Epithelial cell of prostate (primary cell): ENCODE measurements at regions not wholly inside any gene's neighbourhood (a gene's known extent, or its start where the extent isn't known, plus 50 kb on each side); places are given as distances from the start of the nearest gene placed in this dataset.
A peak's percentile ranks its signal among the peaks of the same experiment; 100 is the strongest.
"Not testable (repeated sequence)": the region's sequence is repeated elsewhere in the genome, so short reads cannot be mapped to it uniquely, and the experiment has no call there.

Source experiments
- DNase-seq: peaks from one replicate; pipeline ENCODE4 v3.0.0-alpha.2; 2011; ENCODE audit warnings: low read depth, low spot score
- H3K27ac ChIP-seq: fragments of 450-650 bp; 2 replicates; pipeline ENCODE4 v1.5.1; 2017; ENCODE audit warnings: mild to moderate bottlenecking

GRCh38 chr13:89474432-89474831, 1803.3 kb downstream of the SLITRK5 start:
- H3K27ac ChIP-seq, result no peak overlapping the region
- no peak for DNase-seq

- H3K27ac ChIP-seq, result no peak overlapping the region
- DNase-seq, result no peak
Measured at GRCh38 chr13:89486065-89486464, 1814.9 kb downstream of the SLITRK5 start.

- no peak overlapping the region for H3K27ac ChIP-seq
- no peak for DNase-seq
Measured at GRCh38 chr13:89486709-89487108, 1815.5 kb downstream of the SLITRK5 start.

- no peak for DNase-seq
- no peak overlapping the region for H3K27ac ChIP-seq
Measured at GRCh38 chr13:89490661-89491060, 1819.5 kb downstream of the SLITRK5 start.

DNA sequence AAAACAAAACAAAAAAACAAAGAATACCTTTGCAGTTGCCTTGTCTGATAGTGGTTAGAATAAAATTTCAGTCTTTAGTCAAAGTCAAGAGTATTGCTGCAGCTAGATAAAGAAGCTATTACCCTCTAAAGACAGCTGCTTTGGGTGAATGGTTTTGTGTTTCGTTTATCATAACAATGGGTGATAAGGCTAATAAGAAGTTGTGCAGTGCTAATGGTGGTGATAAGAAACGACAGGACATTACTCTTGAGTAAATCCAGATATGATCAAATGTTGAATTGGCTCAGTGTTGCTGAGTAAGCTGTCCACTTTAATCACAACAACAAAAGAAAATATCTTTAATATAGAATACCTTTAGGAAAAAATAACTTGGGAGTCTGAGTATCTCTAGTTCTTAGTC, 1825.3 kb downstream of the SLITRK5 start:
- H3K27ac ChIP-seq, result no peak overlapping the region
- no peak for DNase-seq

GRCh38 chr13:89497658-89498057, 1826.5 kb downstream of the SLITRK5 start:
- no peak for DNase-seq
- no peak overlapping the region for H3K27ac ChIP-seq

GRCh38 chr13:89502286-89502685, 1831.1 kb downstream of the SLITRK5 start:
- H3K27ac ChIP-seq, result no peak overlapping the region
- DNase-seq, result no peak

- peak; percentile 43 for DNase-seq
- peak overlapping the region; percentile 60 for H3K27ac ChIP-seq
Measured at GRCh38 chr13:89514534-89515312, 1832.8 kb upstream of the MIR17HG start.

GRCh38 chr13:89515948-89516347, 1831.5 kb upstream of the MIR17HG start:
- no peak for DNase-seq
- no peak overlapping the region for H3K27ac ChIP-seq

DNA sequence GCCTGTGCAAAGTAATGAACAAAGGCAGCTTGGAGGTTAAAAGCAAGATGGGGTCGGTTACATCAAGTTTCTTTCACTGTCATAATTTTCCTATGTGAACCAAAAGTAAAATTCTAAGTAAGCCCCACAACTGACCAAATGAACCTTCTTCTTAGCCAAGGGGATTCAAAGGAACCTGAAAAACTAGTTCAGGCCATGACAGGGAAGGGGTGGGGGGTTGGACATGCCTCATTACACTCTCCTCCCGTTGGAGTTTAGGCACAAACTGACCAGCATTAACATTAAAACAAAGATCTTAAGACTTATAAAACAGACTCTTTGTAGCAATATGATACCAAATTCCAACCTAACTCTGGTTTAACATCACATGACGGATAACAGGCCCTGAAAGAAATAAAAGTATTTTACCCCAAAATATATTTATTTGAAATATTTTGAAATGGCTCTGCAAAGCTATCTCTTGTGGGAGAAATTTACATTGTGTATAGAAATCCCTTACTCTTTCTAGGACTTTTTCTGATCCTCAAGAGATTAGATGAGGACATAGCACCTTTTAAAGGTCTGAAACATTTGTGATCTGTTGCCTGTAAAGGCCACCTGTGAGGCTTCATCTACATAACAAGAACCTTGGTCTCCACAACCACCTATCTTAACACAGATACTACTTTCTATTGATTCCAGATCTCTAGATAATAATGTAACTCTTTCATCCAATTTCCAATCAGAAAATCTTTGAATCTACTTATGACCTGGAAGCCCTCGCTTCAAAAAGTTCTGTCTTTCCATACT, 1829.0 kb upstream of the MIR17HG start:
- no peak overlapping the region for H3K27ac ChIP-seq
- no peak for DNase-seq

DNA sequence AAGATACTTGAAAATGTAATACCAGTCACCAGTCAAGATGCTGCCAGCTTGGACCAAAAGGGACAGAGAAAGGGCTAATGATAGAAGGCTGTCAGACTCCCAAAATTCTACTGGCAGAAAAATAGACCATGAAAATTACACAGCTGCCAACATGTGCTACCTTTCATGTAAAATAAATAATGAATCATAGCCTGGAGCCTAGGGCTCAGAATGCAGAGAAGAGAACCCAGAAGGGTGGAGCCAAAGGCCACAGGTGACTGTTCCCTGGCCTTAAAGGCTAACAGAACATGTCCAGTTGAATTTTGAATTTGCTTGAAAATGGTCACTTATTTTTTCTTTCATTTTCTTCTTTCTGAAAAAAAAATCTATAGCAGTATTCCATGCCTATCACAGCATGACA, 1827.0 kb upstream of the MIR17HG start:
- no peak overlapping the region for H3K27ac ChIP-seq
- peak; percentile 6 for DNase-seq

GRCh38 chr13:89521672-89522071, 1825.8 kb upstream of the MIR17HG start:
- DNase-seq, result not testable (repeated sequence)

DNA sequence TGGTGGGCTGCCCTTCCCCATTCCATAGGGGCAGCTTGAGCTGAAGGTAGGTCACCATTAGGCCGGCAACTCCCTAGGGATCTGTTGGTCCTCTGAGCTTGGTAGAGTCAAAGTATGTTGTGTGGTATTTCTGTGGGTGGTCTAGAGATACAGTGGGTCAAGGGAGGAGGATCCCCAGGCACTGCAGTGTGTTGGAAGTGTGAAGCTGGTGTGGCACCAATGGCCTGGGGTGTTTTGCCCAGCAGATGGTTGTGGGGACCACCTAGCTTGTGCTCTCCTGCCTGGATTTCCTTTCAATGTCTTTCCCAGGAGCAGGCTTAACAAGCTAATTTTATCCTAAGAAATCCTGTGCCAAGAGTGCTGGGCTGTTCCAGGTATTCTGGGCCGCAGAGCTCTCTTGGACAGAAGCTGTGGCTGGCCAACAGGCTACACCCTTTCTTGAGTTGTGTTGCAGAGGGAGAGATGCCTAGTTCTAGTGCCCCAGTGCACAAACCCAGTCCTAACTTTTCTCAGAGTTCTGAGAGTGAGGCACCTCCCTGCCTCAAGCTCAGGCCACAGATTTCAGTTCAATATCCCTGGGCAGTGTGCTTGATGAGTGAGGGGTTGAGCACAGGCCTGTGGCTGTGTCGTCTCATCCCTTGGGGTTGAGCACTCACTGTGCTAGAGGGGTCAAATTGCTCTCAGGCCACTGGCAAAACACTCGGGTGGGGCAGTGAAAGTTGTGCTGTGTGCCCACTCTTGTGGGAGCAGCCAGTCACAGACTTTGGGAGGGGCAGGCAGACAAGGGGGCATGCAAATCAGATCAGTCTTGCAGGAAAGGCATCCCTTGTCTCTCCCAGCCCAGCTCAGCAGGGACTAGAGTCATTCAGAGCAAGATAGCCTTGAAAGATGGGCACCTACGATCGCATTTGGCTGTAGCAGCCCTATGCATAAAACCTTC, 1806.1 kb upstream of the MIR17HG start:
- H3K27ac ChIP-seq, result no peak overlapping the region
- DNase-seq, result no peak

More at GRCh38 chr13:89521672-89522071, 1825.8 kb upstream of the MIR17HG start:
- not testable (repeated sequence) for H3K27ac ChIP-seq

DNA sequence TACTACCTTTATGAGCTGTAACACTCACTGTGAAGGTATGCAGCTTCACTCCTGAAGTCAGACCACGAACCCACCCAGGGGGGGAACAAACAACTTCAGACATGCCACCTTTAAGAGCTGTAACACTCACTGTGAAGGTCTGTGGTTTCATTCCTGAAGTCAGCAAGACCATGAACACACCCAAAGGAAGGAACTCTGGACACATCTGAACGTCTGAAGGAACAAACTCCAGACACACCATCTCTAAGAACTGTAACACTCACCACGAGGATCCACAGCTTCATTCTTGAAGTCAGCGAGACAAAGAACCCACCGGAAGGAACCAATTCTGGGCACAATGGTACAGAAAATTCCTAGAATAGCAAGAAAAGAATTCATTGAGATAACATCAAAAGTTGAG, 1796.5 kb upstream of the MIR17HG start:
- peak; percentile 76 for DNase-seq
- peak overlapping the region; percentile 50 for H3K27ac ChIP-seq

DNA sequence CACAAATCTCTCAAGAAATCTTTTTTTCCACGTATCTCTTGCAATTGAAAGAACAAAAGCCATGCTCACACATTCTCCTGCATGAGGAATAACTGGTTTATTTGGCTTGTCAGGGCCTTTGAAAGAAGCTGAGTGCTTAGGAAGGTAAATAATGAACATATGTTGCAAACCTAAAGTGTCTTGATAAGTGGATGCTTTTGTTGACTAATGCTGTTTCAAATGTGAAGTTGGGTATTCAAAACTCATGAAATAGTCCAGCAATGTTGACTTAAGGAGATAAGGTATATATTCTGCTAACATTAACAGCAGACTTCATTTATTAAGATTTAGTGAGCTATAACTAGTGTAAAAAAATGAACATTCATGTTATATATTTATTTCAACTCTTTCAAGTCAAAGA, 1792.7 kb upstream of the MIR17HG start:
- H3K27ac ChIP-seq, result no peak overlapping the region
- no peak for DNase-seq

- no peak overlapping the region for H3K27ac ChIP-seq
- DNase-seq, result no peak
Measured at GRCh38 chr13:89565476-89566100, 1781.9 kb upstream of the MIR17HG start.

DNA sequence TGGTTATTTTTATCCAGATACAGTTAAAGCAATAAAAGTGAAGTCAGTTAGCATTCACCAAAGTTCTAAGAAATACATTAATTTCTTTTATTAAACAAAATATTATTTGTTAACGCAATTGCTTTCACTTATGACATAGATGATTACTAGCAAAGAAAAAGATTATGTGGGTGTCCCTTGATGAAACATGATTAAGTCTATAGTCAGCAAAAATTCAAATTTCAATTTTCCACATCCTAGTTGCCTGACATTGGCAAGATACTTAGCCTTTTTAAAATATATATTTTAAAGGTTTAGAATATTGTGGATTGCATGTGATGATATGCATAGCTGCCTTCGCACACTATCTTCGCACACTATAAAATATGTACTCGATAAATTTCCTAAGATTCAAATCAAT, 1780.5 kb upstream of the MIR17HG start:
- DNase-seq, result no peak
- no peak overlapping the region for H3K27ac ChIP-seq

DNA sequence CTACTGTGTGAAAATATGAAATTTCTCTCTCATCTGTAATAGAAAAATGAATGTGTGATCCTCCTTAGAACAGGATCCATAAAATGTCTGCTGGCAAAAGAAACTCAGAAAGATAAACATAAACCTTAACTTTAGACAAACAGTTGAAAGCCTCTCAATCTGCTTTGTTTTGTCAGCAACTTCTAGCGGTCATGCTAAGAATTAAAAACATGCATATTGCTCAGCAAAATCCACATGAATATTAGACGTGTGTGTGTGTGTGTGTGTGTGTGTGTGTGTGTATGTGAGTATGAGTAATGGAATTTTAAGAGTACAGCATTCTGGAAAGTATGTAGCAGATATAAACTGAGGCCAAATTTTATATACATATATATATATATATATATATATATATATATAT, 1779.2 kb upstream of the MIR17HG start:
- DNase-seq, result no peak
- H3K27ac ChIP-seq, result no peak overlapping the region

- H3K27ac ChIP-seq, result no peak overlapping the region
- no peak for DNase-seq
Measured at GRCh38 chr13:89568746-89569145, 1778.7 kb upstream of the MIR17HG start.

DNA sequence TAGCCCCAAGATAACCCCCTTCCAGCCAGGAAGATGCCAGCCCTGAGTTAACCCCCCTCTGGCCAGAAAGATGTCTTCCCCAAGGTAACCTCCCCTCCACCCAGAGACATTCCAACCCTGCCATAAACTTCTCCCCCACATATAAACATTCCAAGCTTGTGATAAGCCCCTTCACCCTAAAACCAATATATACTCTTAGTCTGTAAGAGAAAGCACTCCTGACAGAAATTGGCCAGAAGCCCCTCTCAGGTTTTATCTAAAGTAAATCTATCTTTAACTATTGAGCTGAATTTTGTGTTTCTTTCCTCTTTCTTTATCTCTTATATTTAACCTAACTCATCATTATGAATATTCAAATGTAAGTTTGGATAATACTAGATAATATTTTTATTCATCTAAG, 1775.8 kb upstream of the MIR17HG start:
- no peak for DNase-seq
- H3K27ac ChIP-seq, result no peak overlapping the region
